Hippocampal formation (tissue), 2 donors: ENCODE measurements at regions not wholly inside any gene's neighbourhood (a gene's known extent, or its start where the extent isn't known, plus 50 kb on each side); places are given as distances from the start of the nearest gene placed in this dataset.
A peak's percentile ranks its signal among the peaks of the same experiment; 100 is the strongest.

Experiments
- DNase-seq, 2 donors: peaks; one replicate each; lab custom pipeline; 2025; lab: John Stamatoyannopoulos, UW

DNA sequence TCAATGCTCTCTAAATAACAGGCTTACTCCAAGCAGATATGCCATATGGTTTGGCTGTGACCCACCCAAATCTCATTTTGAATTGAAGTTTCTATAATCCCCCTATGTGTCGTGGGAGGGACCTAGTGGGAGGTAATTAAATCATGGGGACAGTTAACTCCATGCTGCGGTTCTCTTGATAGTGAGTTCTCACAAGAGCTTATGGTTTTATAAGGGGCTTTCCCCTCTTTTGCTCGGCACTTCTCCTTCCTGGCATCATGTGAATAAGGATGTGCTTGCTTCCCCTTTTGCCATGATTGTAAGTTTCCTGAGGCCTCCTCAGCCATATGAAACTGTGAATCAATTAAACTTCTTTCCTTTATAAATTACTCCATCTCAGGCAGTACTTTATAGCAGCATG is 302.7 kb upstream of the ZC3H15 start:
- no peak for DNase-seq

DNA sequence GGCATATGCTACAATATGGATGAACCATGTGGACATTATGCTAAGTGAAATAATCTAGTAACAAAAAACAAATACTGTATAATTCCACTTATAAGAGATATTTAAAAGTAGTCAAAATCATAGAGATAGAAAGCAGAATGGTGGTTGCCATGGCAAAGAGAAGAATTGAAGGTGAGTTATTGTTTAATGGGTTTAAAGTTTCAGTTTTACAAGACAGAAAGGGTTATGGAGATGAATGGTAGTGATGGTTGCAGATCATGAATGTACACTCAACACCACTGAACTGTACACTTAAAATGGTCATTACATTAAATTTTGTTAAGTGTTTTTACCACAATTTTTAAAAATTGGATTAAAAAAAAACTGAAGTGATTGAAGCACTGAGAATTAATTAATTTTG is 298.2 kb upstream of the ZC3H15 start:
- DNase-seq, result no peak

DNA sequence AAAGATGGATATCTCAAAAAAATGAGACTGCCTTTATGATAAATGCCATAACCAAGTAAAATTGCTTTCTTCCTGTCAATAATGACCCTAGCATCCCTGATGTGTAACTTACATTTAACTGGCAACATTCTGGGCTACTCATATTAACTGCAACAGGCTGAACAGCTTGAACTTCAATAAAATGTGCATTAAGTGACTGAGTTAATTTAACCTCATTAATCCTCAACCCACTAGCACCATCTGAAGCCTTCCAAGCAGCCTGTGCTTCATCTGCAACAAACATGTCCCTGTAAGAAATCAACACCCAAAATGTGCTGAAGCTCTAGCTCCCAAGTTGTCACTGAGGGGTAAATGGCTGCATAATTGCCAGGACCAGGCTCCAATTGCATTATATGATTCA is 296.2 kb upstream of the ZC3H15 start:
- no peak for DNase-seq

DNA sequence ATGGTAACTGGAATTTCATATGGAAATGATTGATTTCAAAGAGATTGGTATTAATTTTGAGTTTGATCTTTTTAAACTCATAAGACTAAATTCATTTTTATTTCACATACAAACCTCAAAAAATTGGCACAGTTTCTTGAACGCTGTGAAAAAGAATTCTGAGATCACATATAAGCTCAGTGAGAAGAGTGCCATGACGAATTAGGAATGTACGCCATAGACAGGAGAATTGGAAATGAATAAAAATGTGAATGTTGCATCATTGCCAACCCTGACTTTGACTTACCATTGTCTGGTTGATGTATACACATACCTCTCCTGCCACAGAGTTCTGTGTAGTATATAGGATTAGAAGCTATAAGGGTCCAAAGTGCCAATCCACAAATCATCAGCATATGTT is 290.4 kb upstream of the ZC3H15 start:
- DNase-seq, result no peak

DNA sequence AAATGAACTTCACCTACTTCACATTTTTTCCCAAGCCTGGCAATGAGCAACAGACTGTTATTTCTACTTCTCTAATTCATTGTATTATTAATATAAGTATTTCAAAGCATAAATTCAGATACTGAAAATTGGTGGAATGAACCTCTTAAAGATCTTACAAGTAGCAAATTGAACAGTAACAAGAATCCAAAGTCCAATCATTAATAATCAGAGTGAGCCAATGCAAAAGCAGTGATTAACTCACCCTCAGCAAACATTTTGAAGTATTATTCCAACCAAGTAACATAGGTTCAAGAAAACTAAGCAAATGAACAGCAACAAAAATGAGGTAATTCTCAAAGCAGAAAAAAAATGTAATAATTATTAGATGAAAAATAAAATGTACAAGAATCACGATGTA is 288.1 kb upstream of the ZC3H15 start:
- no peak for DNase-seq

DNA sequence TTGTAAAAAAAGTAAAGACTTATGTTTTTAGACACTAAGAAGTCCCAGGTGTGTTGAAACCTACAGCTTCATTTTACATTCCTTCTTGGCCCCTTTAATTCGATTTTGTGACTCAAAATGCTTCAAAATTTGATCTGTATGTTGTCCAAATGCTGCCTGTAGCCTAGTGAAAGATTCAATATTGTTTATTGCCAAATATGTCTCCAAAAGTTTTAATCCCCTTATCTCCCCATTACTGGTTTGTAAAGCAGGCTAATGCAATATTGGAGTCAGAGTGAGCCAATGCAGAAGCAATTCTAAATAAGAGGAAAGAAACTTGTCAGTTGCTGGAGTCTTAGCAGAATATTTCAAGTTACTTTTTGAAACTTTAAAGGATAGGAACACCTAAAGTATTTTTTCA is 287.0 kb upstream of the ZC3H15 start:
- DNase-seq, result no peak

DNA sequence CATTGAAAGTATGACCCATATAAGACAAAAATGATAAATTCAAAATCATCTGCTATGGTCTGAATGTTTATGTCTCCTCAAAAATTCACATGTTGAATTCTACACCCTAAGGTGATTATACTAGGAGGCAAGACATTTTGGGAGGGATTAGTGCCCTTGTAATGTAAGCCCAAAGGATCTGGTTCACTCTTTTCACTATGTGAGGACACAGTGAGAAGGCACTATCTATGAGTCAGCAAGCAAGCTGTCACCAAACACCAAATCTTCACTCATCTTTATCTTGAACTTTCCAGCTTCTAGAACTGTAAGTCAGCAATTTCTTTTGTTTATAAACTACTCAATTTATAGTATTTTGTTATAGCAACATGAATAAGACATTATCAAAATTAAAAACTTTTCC is 284.7 kb upstream of the ZC3H15 start:
- no peak for DNase-seq

DNA sequence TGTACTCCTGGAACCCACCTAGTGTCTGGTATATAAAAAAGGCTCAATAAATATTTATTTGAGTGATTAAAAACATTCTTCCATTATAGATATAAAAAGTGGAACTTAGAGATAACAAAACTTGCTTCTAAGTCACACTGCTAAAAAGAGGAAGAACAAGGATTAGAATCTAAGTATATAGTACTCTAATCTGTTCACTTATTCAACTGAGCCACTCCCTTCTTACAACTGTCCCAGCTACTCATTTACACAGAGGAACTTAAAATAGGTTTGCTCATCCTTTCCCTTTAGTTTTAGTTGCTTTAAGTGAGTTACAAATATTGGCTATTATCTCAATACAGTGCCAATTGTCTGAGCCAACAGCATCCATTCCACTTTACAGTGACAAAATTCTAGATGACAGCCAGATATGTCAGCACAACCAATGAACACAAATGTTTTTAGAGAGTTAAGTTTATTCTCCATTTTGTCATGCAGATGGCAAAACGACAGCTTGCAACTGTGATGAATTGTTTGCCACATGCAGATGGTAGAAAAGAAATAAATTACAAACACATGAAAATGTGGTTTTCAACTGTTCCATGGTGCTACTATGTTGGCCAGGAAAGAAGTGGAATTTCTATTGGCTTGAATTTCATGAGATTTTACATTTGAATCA is 280.7 kb upstream of the ZC3H15 start:
- no peak for DNase-seq

DNA sequence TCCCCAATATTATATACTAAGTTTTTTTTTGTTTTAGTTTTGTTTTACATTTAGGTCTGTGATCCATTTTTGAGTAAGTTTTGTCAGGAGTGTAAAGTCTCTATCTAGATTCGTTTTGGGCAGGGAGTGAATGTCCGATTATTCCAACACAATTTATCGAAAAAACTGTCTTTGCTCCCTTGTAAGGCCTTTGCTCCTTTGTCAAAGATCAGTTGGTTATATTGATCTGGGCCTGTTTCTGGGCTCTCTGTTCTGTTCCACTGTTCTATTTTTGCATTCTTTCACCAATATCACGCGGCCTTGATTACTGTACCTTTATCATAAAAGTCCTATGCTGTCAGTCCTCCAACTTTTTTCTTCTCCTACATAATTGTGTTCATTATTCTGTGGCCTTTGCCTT is 276.5 kb upstream of the ZC3H15 start:
- DNase-seq, result no peak

DNA sequence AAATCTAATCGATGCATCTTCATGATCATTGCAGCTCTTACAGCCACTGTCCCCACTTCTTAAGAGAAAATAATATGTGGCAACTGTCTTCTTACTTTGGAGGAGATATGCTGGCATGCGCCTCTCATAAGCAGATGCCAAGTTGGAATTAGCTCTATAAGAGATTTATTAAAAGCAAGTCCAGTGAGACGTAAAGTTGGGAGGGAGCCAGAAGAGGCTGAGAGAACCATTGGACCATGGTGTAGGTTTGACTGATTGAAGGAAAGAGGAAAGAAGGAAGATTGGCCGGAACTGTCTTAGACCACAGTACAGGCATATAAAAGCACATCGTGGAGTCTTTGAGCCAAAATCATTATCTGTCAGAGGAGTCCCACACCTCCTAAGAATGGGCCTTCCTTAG is 265.7 kb upstream of the ZC3H15 start:
- no peak for DNase-seq

DNA sequence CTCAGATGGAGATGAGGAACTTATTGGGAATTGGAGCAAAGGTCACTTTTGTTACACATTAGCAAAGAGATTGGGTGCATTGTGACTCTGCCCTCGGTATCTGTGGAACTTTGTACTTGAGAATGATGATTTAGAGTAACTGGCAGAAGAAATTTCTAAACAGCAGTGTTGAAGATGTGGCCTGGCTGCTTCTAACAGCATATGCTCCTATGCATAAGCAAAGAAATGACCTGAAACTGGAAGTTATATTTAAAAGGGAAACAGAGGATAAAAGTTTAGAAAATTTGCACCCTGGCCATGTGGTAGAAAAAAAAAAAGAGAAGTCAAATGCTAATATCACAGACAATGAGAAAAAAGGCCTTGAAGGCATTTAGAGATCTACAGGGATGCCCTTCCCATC is 256.8 kb upstream of the ZC3H15 start:
- DNase-seq, result no peak

DNA sequence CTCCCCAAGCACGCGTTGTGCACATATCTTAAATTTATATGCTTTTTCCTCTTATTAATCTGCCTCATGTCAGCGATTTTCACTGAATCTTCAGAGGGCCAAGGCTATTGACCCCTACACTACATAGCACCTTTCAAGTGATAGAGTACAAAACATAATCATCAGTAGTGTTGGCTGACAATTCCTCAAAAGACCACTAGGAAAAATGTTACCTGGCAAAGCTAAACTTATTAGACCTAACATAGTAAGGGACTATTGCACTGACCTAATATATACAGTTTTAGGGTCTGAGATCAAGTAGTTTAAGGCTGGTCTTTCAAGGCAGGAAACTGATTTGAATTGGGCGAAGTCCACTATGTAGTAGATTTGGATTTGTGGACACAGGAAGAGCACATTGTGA is 244.2 kb upstream of the ZC3H15 start:
- DNase-seq, result no peak

DNA sequence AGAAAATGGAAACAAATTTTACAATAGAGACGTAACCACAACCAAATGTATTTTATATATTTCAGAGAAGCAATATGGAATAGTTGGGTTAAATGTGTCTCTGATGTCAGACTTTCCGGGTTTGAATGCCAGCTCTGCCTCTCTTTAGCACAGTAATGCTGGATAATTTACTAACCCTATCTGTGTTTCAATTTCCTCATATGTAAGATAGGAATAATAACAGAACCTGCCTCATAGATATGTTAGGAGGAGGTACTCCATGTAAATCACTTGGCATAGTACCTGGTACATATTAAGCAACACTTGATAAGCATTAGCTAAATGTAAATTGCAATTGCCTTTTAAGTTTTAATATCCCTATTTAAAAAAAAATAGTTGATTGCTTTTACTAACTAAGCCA is 231.3 kb upstream of the ZC3H15 start:
- DNase-seq, result no peak

DNA sequence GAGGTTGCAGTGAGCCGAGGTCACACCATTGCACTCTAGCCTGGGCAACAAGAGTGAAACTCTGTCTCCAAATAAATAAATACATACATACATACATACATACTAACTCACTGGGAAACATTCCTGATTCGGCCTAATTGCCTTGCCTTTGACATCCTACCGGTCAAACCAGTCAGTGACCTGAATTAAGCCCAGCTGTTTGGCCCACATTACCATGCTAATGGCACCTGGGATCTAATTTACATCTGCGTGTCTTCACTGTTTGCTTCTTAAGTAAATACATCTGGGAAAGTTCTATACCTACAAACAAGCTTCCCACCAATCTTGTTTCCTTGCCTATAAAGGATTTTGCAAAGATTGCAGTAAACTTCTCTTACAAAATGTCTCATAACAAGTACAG is 230.2 kb upstream of the ZC3H15 start:
- DNase-seq, result no peak

DNA sequence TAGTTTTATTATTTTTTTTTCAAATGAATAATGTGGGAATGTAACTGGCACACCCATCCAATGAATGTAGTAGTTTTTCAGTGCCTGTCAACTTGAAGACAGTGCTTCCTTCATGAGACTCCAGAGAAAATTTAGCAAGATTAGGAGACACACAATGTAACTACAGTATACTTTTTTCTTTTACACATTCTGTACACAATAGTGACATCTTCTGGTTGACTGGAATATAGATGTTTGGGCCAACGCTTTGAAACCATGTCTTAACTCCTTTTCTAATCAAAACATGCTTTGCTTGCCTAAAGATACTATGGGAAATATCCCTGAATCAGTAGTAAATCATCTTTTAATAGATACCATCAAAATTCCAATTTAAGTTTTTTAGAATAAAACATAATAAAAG is 229.5 kb upstream of the ZC3H15 start:
- DNase-seq, result peak in 1 of 2 donors; percentile 39

DNA sequence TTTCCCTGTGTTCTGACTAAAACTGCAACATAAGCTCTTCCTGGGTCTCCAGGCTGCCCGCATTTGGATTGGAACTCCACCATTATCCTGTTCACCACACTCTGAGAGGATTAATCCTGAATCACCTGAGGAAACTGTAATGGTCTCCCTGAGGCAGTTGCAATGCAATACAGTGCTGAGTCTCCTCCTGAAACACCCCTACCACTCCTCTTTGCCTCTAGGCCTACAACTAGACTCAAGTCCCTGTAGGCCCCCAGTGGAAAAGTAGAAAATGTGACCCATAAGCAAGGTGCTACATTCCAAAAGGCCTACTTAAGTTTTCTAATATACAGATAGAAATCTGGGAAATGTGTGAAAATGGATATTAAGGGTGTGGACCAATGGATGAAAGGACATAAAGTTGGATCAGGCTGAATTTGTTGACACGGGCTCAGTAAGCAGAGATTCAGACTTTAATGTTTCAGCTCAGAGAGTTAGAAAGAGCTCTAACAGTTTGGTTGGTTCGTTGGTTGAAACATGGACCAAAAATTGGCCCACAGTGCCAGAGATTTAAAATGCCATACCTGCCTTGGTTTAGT is 222.3 kb upstream of the ZC3H15 start:
- DNase-seq, result no peak

DNA sequence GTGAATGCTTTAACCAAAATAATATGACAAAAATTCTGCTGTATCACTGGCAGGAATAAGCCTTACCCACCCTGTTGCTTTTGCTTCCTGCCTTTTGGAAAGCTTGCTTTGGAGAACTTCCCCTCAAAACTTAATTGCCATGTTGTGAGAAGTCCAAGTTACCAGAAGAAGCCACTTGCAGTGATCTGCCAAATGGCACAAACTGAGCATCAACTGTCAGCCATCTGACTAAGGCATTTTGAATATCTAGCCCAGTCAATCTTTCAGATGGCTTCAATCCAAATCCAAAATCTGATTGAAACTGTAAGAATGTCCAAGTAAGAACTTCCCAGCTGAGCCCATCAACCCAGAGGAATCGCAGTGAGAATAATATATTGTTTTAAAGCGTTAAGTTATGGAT is 216.5 kb upstream of the ZC3H15 start:
- DNase-seq, result no peak

DNA sequence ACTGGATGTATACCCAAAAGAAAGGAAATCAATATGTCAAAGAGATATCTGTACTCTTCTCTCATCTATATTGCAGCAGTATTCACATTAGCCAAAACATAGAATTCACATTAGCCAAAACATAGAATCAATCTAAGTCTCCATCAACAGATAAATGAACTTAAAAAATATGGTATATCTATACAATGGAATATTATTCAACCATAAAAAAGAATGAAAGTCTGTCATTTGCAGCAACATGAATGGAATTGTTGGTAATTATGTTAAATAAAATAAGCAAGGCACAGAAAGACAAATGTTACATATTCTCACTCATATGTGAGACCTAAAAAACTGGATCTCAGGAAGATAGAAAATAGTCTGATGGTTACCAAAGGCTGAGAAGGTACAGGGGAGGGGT is 212.1 kb upstream of the ZC3H15 start:
- DNase-seq, result no peak

DNA sequence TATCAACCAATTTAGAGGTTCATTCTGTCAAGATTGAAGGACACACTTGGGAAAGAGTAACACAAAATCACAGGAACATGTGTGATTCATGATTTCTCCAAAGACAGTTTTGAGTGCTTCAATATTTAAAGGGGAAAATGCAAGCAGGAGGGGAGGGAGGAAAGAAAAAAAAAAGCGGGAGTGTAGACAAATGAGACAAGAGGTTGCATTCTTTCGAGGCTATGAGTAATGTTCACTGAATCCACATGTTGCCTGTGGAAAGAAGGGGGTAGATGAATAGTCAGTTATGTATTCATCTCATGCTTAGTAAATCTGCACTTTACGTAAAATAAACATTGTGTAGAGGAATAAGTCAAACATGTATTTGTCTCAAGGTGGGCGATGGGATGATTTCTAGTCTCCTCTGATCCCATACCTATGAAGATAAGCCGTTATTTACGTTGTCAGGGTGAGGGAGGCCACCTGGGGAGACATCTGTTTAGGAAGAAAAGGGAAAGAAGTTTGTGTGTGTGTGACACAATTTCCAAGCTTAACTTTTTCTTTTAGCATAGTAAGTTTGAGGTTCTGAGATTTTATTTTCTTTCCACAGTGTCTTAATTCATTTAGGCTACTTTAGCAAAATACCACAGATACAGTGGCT is 211.0 kb upstream of the ZC3H15 start:
- no peak for DNase-seq

DNA sequence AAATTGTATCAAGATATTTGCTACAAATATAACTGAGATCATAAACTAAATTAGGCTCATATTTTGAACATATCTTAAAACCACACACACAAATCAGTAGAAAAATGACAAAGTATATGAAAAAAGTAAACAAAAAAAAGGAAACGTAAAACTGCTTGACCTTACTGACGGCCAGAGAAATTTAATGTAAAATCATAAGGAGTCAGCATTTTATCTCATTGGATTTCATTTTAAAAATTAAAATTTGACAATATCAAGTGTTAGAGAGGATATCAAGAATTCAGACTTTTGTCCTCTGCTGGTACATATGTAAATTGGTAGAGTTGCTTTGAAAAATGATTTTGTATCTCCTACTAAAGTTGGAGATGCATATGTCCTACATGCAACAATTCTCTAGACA is 209.2 kb upstream of the ZC3H15 start:
- DNase-seq, result no peak

DNA sequence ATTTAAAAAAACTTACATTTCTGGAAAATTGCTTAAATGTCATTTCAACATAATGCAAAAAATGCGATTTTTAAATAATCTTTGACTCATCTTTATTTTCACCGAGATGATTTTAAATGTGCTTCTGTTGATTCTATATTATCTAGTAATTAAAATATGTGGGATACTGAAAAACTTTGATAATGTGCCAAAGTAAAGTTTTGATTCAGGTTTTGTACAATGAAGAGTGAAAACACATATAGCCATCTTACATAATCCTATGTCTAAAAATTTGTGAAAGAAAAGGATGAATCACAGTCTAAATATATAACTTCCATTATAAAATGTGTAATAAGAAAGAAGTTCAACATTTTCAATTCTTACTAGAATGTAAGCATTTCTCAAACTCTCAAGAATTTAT is 204.3 kb upstream of the ZC3H15 start:
- DNase-seq, result no peak

DNA sequence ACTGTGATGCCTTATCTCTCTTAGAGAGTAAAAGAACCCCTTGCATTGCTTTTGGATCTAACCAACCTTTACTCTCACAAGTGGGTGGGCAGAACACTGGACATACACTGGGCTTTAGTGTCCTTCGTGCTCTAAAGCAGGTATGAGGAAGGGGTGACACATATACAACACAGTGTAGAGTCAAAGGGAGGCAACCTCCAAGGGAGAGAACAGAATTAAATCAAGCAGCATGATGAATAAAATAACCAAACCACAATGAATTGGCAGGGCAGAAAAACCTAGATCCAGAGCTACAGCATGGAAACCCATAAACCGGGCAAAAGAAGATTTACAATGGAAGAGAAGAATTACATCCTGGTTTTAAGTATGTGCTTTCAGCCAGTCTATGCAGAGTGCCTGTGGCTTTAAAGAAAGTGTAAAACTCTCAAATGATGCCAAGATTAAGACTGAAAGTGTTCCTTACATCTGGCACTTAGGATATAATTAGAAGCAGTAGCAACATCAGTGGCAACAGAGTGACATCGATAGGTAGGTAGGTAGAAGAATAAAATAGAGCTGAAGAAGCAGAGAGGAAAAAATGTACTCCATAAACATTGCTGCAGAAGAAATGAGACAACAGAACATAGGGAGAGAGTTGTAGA is 191.7 kb upstream of the ZC3H15 start:
- no peak for DNase-seq

DNA sequence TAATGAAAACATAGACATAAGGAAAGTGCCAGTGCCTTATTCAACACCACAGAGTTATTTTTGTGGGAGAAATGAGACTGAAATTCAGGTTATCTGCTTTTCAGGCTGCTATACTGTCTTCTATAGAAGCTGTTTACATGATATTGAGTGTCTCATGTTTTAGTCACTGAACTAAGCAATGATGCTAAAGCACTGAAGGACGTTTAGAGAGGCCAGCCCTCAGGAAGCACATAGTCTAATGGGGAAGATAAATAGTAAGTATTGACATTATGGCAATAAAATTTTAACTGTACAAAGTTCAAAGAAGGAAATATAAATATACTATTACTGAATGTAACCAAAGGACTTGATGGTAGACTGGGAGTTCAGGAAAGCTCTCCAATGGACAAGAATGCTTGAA is 186.4 kb upstream of the ZC3H15 start:
- no peak for DNase-seq
